Left lung (tissue), 4 donors: ENCODE measurements at regions not wholly inside any gene's neighbourhood (a gene's known extent, or its start where the extent isn't known, plus 50 kb on each side); places are given as distances from the start of the nearest gene placed in this dataset.

ENCODE experiments used
- ATAC-seq: fragments of 200-7000 bp; cut with Tn5 transposase; one replicate; pipeline ENCODE4 v1.9.1; 2020; ENCODE audit warnings: moderate library complexity
- DNase-seq, 4 donors: peaks; one replicate each; pipeline ENCODE4 v3.0.0-alpha.2; 2013 to 2020
- H3K27ac ChIP-seq, 2 donors: fragments of 200-600 bp; sonication (generic) in 1 of 2; one replicate each; pipeline versions ENCODE4 v1.5.0 to v1.8.0; 2020 to 2021
- H3K27me3 ChIP-seq, 2 donors: fragments of 200-600 bp; sonication (generic) in 1 of 2; one replicate each; pipeline versions ENCODE4 v1.5.0 to v1.8.0; 2020 to 2021
- H3K36me3 ChIP-seq, 2 donors: fragments of 200-600 bp; sonication (generic) in 1 of 2; one replicate each; pipeline versions ENCODE4 v1.5.0 to v1.8.0; 2020 to 2021
- H3K4me1 ChIP-seq, 2 donors: fragments of 200-600 bp; one replicate each; pipeline ENCODE4 v1.8.0; 2021
- H3K4me3 ChIP-seq, 2 donors: fragments of 200-600 bp; sonication (generic) in 1 of 2; one replicate each; pipeline versions ENCODE4 v1.5.0 to v1.8.0; 2020 to 2021; ENCODE audit warnings: mild to moderate bottlenecking in 1 of 2
- H3K9me3 ChIP-seq, 2 donors: fragments of 200-600 bp; sonication (generic) in 1 of 2; one replicate each; pipeline versions ENCODE4 v1.5.0 to v1.8.0; 2020 to 2021
- intact Hi-C, 2 donors: fragments of 100-400 bp; cut with DNase I; formaldehyde crosslinking; loops; one replicate each; pipeline versions ENCODE4 v1.11.2 to v1.14.2; 2022
- TF ChIP-seq, protein P1 (sequence below), 2 donors: fragments of 200-600 bp; sonication (generic) in 1 of 2; IDR thresholded peaks; one replicate each; pipeline versions ENCODE4 v1.5.0 to v1.8.0; 2021; ENCODE audit warnings: antibody characterized with exemption in 2 of 2
- donor health status: DM: no; HTN: yes; CAD: no.
- donor health status: DM: no; HTN: no; CAD: no.

GRCh38 chr5:74196233-74196632, 444.3 kb downstream of the ENC1 start:
- ATAC-seq: no peak
- H3K4me1 ChIP-seq: no peaks in the 10 kb centered on the region
- H3K4me3 ChIP-seq: no peak overlapping the region
- H3K27me3 ChIP-seq: no peaks in the 10 kb centered on the region
- intact Hi-C loops: no loop called here
- no peaks in the 10 kb centered on the region for H3K9me3 ChIP-seq
- TF ChIP-seq, protein P1, sequence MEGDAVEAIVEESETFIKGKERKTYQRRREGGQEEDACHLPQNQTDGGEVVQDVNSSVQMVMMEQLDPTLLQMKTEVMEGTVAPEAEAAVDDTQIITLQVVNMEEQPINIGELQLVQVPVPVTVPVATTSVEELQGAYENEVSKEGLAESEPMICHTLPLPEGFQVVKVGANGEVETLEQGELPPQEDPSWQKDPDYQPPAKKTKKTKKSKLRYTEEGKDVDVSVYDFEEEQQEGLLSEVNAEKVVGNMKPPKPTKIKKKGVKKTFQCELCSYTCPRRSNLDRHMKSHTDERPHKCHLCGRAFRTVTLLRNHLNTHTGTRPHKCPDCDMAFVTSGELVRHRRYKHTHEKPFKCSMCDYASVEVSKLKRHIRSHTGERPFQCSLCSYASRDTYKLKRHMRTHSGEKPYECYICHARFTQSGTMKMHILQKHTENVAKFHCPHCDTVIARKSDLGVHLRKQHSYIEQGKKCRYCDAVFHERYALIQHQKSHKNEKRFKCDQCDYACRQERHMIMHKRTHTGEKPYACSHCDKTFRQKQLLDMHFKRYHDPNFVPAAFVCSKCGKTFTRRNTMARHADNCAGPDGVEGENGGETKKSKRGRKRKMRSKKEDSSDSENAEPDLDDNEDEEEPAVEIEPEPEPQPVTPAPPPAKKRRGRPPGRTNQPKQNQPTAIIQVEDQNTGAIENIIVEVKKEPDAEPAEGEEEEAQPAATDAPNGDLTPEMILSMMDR (IDR thresholded peaks at IDR 0.05): no peak
- H3K27ac ChIP-seq: no peak overlapping the region
- DNase-seq: no peak
- no peaks in the 10 kb centered on the region for H3K36me3 ChIP-seq

GRCh38 chr5:74194196-74194595, 446.3 kb downstream of the ENC1 start:
- TF ChIP-seq, protein P1 (IDR thresholded peaks at IDR 0.05): no peak
- no peak overlapping the region for H3K4me3 ChIP-seq
- ATAC-seq (no peak), DNase-seq (no peak)
- no peaks in the 10 kb centered on the region for H3K4me1 ChIP-seq
- no peaks in the 10 kb centered on the region for H3K9me3 ChIP-seq
- no peaks in the 10 kb centered on the region for H3K36me3 ChIP-seq
- H3K27ac ChIP-seq: no peak overlapping the region
- intact Hi-C loops: no loop called here
- no peaks in the 10 kb centered on the region for H3K27me3 ChIP-seq

DNA sequence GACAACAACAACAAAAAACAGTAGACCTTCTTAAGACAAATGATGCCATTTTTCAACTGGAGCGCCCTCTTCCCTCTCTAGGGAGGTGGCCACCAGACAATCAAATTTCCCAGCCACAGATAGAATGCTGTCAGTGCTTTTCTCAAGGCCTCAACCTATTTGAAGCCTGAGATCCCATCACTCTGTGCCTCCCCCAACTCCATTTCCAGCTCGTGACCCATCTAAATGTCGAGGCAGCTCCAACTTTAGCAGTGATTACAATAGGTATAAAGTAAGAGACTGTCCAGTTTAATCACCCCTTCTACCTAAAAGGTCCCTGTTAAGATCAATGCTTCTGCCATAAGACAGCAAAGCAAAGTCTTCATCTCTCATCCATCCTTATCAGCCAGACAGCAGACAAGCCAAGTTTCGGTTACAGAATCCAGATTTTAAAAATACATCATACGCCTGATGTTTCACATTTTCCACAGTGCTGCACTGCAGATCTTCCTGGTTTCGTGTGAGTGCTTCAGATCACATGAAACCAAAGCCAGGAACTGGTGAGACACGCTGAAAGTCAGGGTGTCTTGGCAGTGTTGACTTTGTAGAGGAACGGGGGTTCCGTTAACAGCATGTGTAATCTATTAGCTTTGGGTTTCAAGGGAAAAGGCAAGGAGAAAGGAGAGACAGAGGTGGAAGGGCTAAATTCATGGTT, 447.8 kb downstream of the ENC1 start:
- Histone ChIP-seq H3K27me3 (no peaks in the 10 kb centered on the region), H3K9me3 (no peaks in the 10 kb centered on the region), H3K4me3 (no peak overlapping the region), H3K36me3 (no peaks in the 10 kb centered on the region), H3K4me1 (no peaks in the 10 kb centered on the region), H3K27ac (peak overlapping the region in 1 of 2 donors; percentile 55)
- peak; percentile 36 for ATAC-seq
- intact Hi-C loops: no loop called here
- TF ChIP-seq, protein P1 (IDR thresholded peaks at IDR 0.05): no peak
- no peak for DNase-seq

- DNase-seq (no peak), ATAC-seq (no peak)
- H3K4me1 ChIP-seq: no peaks in the 10 kb centered on the region
- TF ChIP-seq, protein P1 (IDR thresholded peaks at IDR 0.05): no peak
- H3K9me3 ChIP-seq: no peaks in the 10 kb centered on the region
- H3K27ac ChIP-seq: no peak overlapping the region
- H3K4me3 ChIP-seq: no peak overlapping the region
- intact Hi-C loops: no loop called here
- H3K27me3 ChIP-seq: no peaks in the 10 kb centered on the region
- no peaks in the 10 kb centered on the region for H3K36me3 ChIP-seq
Measured at GRCh38 chr5:74188351-74189105, 452.0 kb downstream of the ENC1 start.

GRCh38 chr5:74187757-74188156, 452.8 kb downstream of the ENC1 start:
- H3K4me1 ChIP-seq: no peaks in the 10 kb centered on the region
- no peak overlapping the region for H3K27ac ChIP-seq
- intact Hi-C loops: no loop called here
- no peaks in the 10 kb centered on the region for H3K27me3 ChIP-seq
- DNase-seq (no peak), ATAC-seq (no peak)
- H3K4me3 ChIP-seq: no peak overlapping the region
- no peaks in the 10 kb centered on the region for H3K36me3 ChIP-seq
- no peaks in the 10 kb centered on the region for H3K9me3 ChIP-seq
- TF ChIP-seq, protein P1 (IDR thresholded peaks at IDR 0.05): no peak
